ENCODE measurements at regions not wholly inside any gene's neighbourhood (a gene's known extent, or its start where the extent isn't known, plus 50 kb on each side); places are given as distances from the start of the nearest gene placed in this dataset.

- TF ChIP-seq EP300 (IDR thresholded peaks at IDR 0.05; ENCODE audit: low read depth) (no peak), POLR2A (IDR thresholded peaks at IDR 0.05) (no peak)
These were observed 893.5 kb downstream of the TUSC7 start for GRCh38 chr3:117603097-117603496.

Measured in transverse colon (tissue), 1 donor.